ENCODE measurements at regions not wholly inside any gene's neighbourhood (a gene's known extent, or its start where the extent isn't known, plus 50 kb on each side); places are given as distances from the start of the nearest gene placed in this dataset.

GRCh38 chr5:41610386-41610785, 100.0 kb upstream of the PLCXD3 start:
- Histone ChIP-seq H3K4me1 (ENCODE audit: control insufficient read depth in 2 of 3, insufficient read depth in 2 of 3, low read depth in 1 of 3, low read length in 3 of 3) (no peaks in the 10 kb centered on the region), H3K9me3 (ENCODE audit: control insufficient read depth in 2 of 3, insufficient read depth in 1 of 3, low read length in 3 of 3) (no peaks in the 10 kb centered on the region), H3K36me3 (ENCODE audit: control insufficient read depth in 2 of 3, insufficient read depth in 3 of 3, low read length in 3 of 3) (no peaks in the 10 kb centered on the region), H3K4me3 (ENCODE audit: low read length in 3 of 3) (no peak overlapping the region), H3K27me3 (ENCODE audit: control insufficient read depth, insufficient read depth, low read length) (no peaks in the 10 kb centered on the region), H3K9ac (ENCODE audit: low read length in 3 of 3) (no peak overlapping the region), H3K27ac (ENCODE audit: low read depth in 2 of 2, low read length in 2 of 2) (no peak overlapping the region)
- TF ChIP-seq, protein P1, sequence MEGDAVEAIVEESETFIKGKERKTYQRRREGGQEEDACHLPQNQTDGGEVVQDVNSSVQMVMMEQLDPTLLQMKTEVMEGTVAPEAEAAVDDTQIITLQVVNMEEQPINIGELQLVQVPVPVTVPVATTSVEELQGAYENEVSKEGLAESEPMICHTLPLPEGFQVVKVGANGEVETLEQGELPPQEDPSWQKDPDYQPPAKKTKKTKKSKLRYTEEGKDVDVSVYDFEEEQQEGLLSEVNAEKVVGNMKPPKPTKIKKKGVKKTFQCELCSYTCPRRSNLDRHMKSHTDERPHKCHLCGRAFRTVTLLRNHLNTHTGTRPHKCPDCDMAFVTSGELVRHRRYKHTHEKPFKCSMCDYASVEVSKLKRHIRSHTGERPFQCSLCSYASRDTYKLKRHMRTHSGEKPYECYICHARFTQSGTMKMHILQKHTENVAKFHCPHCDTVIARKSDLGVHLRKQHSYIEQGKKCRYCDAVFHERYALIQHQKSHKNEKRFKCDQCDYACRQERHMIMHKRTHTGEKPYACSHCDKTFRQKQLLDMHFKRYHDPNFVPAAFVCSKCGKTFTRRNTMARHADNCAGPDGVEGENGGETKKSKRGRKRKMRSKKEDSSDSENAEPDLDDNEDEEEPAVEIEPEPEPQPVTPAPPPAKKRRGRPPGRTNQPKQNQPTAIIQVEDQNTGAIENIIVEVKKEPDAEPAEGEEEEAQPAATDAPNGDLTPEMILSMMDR (IDR thresholded peaks at IDR 0.05; ENCODE audit: borderline replicate concordance, extremely low read depth, insufficient read depth) = no peak
- no peak for FAIRE-seq
- intact Hi-C loops (cut with DNase I) = no loop called here
- no peak for DNase-seq

- Histone ChIP-seq H3K9me3 (ENCODE audit: control insufficient read depth in 2 of 3, insufficient read depth in 1 of 3, low read length in 3 of 3) (no peaks in the 10 kb centered on the region), H3K9ac (ENCODE audit: low read length in 3 of 3) (no peak overlapping the region), H3K36me3 (ENCODE audit: control insufficient read depth in 2 of 3, insufficient read depth in 3 of 3, low read length in 3 of 3) (no peaks in the 10 kb centered on the region), H3K4me3 (ENCODE audit: low read length in 3 of 3) (no peak overlapping the region), H3K4me1 (ENCODE audit: control insufficient read depth in 2 of 3, insufficient read depth in 2 of 3, low read depth in 1 of 3, low read length in 3 of 3) (no peaks in the 10 kb centered on the region), H3K27me3 (ENCODE audit: control insufficient read depth, insufficient read depth, low read length) (no peaks in the 10 kb centered on the region), H3K27ac (ENCODE audit: low read depth in 2 of 2, low read length in 2 of 2) (no peak overlapping the region)
- DNase-seq (no peak), FAIRE-seq (no peak)
- TF ChIP-seq, protein P1 (IDR thresholded peaks at IDR 0.05; ENCODE audit: borderline replicate concordance, extremely low read depth, insufficient read depth) = no peak
- intact Hi-C loops (cut with DNase I) = no loop called here
Observed at GRCh38 chr5:41600731-41601130, 90.3 kb upstream of the PLCXD3 start.

- no peaks in the 10 kb centered on the region for H3K4me1 ChIP-seq (ENCODE audit: control insufficient read depth in 2 of 3, insufficient read depth in 2 of 3, low read depth in 1 of 3, low read length in 3 of 3)
- DNase-seq = no peak
Observed at GRCh38 chr5:41598011-41598410, 87.6 kb upstream of the PLCXD3 start.

More at GRCh38 chr5:41598011-41598410, 87.6 kb upstream of the PLCXD3 start:
- intact Hi-C loops (cut with DNase I) = no loop called here
- H3K9me3 ChIP-seq (ENCODE audit: control insufficient read depth in 2 of 3, insufficient read depth in 1 of 3, low read length in 3 of 3) = no peaks in the 10 kb centered on the region
- H3K9ac ChIP-seq (ENCODE audit: low read length in 3 of 3) = no peak overlapping the region
- H3K4me3 ChIP-seq (ENCODE audit: low read length in 3 of 3) = no peak overlapping the region
- TF ChIP-seq, protein P1 (IDR thresholded peaks at IDR 0.05; ENCODE audit: borderline replicate concordance, extremely low read depth, insufficient read depth) = no peak
- no peaks in the 10 kb centered on the region for H3K27me3 ChIP-seq (ENCODE audit: control insufficient read depth, insufficient read depth, low read length)
- no peak for FAIRE-seq
- H3K36me3 ChIP-seq (ENCODE audit: control insufficient read depth in 2 of 3, insufficient read depth in 3 of 3, low read length in 3 of 3) = no peaks in the 10 kb centered on the region
- H3K27ac ChIP-seq (ENCODE audit: low read depth in 2 of 2, low read length in 2 of 2) = no peak overlapping the region
